Fibroblast of mammary gland (primary cell): ENCODE measurements at regions not wholly inside any gene's neighbourhood (a gene's known extent, or its start where the extent isn't known, plus 50 kb on each side); places are given as distances from the start of the nearest gene placed in this dataset.
A peak's percentile ranks its signal among the peaks of the same experiment; 100 is the strongest.

Source experiments
- DNase-seq: peaks from one replicate; pipeline ENCODE4 v3.0.0-alpha.2; 2010; ENCODE audit warnings: low read depth
- H3K4me3 ChIP-seq: 2 replicates; pipeline ENCODE4 v1.5.1; 2011; ENCODE audit warnings: low read depth, mild to moderate bottlenecking, low read length, moderate library complexity; ENCODE audit not compliant: control insufficient read depth
- TF ChIP-seq, protein P1 (sequence below): conservative IDR thresholded peaks from 2 replicates; pipeline ENCODE4 v1.5.1; 2011; ENCODE audit warnings: low read depth, low read length, inconsistent platforms; ENCODE audit not compliant: control insufficient read depth, insufficient read depth

DNA sequence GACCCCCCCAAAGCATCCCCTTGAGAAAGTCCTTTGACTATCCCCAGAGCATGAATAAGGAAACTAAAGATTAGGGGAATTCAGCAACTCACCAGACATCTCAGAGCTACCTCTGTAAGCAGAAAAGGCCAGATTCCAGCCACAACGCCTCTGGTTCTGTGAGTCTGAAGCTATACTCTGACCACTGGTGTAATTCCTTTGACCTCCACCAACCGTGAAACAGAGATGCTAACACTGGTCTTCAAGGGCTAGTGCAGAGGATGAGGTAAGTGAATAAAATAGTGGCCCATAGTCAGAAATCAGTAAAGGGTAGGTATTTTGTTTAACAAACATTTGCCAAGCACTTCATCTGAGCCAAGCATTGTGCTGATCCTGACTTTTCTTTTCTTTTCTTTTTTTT is 353.4 kb downstream of the NPIPA8 start:
- DNase-seq: no peak
- H3K4me3 ChIP-seq: no peak overlapping the region
- TF ChIP-seq, protein P1, sequence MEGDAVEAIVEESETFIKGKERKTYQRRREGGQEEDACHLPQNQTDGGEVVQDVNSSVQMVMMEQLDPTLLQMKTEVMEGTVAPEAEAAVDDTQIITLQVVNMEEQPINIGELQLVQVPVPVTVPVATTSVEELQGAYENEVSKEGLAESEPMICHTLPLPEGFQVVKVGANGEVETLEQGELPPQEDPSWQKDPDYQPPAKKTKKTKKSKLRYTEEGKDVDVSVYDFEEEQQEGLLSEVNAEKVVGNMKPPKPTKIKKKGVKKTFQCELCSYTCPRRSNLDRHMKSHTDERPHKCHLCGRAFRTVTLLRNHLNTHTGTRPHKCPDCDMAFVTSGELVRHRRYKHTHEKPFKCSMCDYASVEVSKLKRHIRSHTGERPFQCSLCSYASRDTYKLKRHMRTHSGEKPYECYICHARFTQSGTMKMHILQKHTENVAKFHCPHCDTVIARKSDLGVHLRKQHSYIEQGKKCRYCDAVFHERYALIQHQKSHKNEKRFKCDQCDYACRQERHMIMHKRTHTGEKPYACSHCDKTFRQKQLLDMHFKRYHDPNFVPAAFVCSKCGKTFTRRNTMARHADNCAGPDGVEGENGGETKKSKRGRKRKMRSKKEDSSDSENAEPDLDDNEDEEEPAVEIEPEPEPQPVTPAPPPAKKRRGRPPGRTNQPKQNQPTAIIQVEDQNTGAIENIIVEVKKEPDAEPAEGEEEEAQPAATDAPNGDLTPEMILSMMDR: no peak

DNA sequence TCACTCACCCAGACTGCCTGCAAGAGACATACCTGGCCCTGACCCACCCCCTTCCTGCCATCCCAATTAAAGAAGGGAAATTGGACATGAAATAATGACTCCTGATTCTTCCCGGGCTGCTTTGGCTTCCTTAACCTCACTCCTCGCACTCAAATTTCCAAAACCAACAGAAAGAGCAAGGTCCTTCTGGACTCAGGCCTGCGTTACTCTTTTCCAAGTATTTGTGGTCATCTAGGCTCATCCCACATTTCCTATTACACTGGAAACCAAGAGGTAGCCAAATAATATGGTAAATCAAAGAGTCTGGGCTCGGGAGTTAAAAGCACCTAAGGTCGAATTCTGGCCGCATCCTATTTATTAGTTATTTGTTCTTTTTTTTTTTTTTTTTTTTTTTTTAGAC is 359.3 kb downstream of the NPIPA8 start:
- DNase-seq: no peak
- TF ChIP-seq, protein P1: no peak
- no peak overlapping the region for H3K4me3 ChIP-seq

DNA sequence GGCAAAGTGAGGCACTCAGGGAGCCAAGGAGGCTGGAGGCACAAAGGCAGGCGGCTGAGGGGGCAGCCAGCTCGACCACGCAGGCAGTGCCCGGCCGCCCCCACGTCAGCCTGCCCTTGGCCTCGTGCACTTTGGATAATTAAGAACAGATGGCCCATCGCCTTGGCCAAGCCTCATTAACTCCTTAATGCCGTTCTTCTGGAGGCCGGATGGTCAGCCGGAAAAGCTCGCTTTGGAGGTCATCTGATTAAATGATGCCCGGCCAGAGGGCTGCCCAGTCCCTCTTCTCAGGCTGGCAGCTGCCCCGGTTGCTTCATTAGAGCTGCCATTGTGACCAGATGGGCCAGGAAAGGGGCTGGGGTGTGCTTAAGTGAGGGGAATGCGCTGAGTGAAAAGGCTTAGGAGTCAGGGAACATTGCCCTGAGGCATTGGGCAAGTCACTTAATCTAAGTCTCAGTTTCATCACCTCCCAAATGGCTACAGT is 364.0 kb downstream of the NPIPA8 start:
- TF ChIP-seq, protein P1: no peak
- no peak overlapping the region for H3K4me3 ChIP-seq
- DNase-seq: no peak

DNA sequence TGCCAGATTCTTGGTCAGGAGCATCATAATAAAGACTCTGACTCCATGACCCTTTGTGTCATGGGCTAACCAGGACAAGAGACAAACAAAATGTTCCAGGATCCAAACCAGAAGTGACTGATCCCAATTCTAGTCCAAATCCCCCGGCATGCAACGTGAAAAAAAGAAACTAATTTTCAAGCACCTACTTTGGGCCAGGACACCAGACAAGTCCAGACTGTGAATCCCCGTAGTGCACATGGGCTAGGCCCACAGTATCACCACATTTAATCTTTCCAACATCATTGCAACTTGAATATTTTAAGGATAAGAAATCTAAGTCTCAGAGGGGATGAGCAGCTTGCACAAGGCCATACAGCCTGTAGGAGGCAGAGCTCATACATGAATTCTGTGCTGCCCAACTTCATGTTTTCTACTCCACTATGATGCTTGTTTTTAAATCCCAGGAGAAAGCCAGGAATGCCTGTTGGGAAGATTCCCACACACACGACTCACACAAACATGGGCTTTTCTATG is 365.7 kb downstream of the NPIPA8 start:
- DNase-seq: peak; percentile 22
- H3K4me3 ChIP-seq: no peak overlapping the region
- TF ChIP-seq, protein P1: peak; percentile 14

DNA sequence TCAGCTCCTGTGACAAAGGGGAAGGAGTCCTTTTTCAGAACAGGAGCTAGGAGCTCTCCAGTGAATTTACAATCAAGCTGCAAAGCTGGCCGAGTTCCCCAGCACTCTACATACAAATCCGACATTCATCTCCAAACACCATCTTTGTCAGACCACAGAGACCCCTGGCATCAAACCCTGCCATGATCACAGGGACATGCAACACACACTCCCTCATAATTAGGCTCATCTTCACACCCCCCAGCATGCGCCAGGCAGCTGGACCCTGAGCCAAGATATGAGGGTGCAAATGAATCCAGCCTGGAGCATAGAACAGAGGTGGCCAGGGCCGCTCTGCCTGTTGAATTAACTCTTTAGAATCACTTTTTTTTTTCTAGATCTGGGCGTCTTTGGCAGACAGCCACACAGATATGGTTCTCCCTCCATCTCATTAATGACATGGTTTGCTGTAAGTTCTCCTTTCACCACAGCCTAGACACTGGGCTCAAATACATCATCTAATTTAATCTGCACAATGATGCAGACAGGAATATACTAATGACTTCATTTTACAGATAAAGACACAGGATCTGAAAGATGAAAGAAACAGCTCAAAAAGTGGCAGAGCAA is 366.3 kb downstream of the NPIPA8 start:
- no peak for DNase-seq
- TF ChIP-seq, protein P1: no peak
- no peak overlapping the region for H3K4me3 ChIP-seq

DNA sequence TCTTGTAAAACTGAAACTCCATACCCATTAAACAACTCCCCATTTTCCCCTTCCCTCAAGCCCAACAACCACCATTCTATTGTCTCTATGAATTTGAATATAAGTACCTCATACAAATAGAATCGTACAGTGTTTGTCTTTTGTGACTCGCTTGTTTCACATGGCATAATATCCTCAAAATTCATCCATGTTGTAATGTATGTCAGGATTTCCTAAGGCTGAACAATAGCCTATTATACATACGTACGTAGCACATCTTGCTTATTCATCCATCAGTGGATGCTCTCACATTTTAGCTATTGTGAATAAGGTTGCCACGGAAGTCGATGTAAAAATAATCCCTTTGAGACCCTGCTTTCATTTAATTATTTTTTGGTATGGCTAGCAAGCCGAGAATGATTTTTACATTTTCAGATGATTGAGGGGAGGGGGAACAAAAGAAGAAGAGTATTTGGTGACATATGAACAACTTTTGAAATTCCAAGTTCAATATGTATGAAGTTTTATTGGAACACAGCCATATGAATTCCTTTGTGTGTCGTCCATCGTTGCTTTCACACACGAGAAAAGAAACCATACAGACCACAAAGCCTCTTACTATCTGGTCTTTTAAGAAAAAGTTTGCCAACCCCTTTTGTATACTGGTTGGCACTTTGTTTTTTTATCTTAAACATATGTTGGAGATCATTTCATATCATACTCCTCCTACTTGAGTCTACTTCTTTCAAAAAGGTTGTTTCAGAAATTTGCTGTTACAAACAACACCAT is 371.2 kb downstream of the NPIPA8 start:
- TF ChIP-seq, protein P1: no peak
- no peak for DNase-seq
- no peak overlapping the region for H3K4me3 ChIP-seq
